ENCODE measurements at regions not wholly inside any gene's neighbourhood (a gene's known extent, or its start where the extent isn't known, plus 50 kb on each side); places are given as distances from the start of the nearest gene placed in this dataset.

DNA sequence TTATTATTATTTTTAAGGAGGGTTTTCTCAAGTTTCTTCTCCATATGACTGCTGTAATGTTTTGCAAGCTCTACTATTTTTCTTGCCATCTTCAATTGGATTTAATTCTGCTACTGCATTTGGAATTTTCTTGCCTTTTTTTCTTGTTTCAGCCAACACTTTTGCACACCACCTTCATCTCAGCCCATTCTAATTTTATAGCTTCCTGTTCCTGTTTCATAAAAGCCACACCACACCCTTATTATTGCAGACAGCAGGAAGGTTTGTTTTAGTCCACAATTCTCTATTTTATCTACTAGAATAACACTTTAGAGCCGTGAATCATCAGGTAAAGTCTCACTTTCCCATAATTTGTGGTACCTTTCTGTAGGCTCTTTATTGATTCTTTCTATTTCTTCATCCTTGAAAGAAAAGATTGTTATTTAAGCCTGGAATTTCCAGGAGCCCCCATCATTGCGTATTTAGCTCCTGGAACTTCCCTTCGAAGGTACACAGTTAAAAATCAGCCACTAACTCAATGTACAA lies 209.3 kb upstream of the TBX20 start:
- no peak for DNase-seq

DNA sequence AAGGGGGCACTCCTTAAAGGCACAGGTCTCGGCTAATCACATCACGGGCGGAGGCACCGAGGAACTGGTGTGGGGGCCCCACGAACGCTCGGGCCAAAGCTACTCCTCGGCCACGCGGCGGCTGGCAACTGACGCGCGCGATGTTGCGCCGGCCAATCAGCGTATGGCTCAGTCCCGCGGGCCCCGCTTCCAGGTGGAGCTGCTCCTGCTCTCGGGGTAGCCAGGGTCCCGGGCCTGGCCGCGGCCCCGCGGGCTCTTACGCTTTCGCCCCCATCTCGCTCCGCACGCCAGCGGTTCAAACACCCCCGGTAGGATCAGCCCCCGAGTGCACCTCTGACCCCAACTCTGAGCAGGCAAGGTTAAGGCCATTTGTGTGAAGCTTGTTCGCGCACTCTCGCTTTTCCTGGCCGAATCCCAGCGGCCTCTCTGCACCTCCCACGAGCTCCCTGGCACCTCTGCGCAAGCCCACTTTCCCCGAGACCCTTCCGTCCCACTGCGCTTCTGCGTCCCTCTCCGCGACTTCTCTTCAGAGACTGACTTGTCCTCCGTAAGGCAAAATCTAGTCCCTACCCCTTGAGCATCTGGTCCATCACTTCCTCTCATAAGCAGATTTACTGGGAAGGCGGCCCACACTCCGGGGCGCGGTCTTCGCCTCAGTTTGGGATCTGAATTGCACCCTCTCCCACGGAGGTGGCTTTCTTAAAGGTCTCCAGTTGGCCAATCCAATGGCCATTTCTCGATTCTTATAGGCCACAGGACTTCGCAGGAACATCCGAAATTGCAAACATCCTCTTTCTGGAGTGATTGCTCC lies 200.9 kb upstream of the TBX20 start:
- no peak for DNase-seq

DNA sequence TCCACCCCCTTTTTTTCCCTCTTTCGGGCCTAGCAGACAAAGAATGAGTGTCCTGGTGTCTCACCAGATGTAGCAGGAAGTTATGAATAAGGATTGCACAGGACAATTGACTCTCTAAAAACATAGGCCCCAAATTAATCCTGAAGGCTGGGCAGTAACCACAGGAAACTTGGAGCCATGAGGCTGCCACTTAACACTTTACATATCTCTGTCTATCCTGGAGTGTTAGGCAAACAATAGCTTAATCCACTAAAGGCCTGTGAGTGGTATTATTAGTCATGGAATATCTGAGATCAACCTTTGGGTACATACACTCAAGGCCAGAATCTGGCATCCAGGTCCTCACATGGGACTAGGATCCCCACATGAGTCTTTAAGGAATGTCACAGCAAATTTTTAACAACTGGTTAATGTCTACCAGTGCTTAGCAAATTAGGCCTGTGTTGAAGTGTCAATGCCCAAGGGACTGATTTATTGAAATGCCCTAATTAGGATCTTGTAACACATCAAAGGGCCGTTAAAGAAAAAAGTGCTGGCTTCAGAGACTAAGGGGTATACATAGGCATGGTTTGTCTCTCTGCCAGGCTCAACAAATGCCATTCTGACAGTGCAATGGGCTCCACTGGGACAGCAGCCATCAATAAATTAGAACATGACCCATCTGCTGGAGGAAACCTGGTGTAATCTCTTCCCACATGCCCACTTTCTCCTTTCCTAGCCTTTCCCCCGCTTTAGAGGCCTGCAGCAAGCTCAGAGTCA lies 196.7 kb upstream of the TBX20 start:
- no peak for DNase-seq

DNA sequence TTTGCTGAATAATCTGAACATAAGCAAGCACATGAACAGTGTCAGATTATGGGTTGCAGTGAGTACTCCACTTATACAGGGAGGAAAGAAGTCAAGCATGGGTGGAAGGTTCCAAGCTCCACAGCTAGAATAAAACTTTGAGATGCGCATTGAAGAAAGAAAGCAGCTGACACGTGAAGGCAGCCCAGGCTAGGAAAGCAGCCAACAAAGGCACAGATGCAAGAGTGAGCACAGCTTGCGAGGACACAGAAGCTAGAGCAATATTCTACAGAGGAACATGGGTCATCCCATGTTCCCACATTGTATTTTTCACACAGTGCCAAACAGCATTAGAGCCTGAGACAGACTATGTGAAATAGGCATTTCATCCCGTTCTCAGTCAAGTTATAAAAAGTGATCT lies 194.6 kb upstream of the TBX20 start:
- DNase-seq: no peak

DNA sequence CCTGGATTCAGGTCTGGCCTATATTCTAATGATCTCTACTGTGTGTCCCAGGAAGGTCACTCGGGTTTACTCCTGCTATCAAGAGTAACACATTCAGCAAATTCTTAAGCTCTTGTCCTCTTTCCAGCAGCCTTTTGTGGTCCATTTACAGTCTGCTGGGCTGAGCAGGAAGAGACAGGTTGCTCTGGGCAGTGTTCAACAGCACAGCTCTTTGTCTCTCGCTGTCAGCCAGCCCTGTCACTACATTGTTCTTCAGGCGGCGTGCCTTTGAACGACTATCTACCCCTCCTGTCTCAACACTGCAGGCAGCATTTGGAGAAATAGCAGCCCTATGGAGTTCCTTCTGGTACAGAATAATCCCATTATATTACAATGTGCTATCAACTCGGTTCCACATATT lies 192.2 kb upstream of the TBX20 start:
- DNase-seq: no peak

DNA sequence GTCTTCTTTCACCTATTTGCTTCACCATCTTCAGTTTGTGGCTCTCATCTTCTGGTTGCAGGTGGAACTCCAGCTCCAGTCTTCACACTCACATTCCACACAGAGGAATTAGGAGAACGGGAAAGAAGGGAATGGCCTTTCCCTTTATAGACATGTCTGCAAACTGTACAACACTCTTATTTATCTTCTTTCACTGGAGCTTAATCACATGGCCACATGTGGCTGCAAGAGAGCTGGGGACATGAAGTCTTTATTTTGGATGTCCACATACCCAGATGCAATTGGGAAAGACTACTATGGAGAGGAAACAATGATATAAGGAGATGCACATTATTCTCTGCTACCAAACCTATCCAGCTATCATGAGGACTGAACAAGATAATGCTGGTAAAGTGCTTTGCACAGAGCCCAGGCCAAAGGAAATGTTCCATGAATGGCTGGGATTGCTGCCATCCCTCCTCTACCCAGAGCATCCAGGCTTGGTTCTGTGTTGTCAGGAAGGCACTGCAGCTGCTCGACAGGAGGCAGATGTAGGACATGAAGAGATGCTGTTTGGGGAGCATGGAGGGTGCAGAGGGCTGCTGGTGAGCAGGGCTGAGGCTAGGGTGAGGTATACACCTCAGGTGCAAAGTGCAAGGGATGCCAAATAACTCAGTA lies 183.8 kb upstream of the TBX20 start:
- no peak for DNase-seq

DNA sequence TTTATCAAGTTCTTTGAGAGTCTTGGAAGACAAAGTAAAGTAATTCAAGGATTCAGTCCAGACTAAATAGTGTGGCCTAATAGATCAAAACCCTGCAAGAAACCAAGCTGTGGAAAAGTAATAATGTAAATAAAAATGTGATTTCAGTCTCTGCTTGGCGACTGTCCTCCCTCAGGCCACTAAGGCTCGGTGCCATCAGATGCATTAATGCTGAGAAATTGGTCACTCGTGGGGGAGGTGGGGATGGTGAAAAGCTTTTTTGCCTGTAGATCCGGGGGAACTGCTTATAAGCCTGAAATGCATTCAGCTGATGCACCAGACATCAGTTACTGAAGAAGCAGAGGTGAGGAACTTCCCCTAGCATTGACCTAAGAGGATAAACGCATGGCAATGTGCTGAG lies 182.6 kb upstream of the TBX20 start:
- DNase-seq: no peak

DNA sequence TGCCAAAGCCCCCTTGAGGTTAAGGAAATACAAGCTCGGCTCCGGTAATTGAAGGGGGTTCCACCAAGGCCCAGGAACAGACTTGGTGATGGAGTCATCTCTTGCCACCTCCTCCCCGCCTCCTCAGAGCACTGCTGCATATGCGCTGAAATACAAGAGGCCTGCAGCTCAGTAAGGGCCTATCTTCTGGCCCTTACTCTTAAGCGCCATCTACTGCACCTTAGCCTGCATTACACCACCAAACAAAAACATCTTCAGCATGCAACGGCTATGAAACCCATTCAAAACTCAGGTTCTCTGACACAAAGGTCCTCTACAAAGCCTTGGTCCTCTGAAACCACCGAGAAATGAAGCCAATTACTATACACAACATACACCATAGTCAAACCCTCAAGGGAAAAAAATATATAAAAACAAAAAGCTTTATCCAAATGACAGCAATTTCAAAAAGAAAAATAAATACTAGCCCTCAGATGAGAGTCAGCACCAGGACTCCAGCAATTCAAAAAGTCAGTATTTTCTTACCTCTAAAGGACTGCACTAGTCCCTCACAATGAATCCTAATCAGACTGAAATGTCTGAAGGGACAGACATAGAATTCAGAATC lies 176.8 kb upstream of the TBX20 start:
- no peak for DNase-seq

DNA sequence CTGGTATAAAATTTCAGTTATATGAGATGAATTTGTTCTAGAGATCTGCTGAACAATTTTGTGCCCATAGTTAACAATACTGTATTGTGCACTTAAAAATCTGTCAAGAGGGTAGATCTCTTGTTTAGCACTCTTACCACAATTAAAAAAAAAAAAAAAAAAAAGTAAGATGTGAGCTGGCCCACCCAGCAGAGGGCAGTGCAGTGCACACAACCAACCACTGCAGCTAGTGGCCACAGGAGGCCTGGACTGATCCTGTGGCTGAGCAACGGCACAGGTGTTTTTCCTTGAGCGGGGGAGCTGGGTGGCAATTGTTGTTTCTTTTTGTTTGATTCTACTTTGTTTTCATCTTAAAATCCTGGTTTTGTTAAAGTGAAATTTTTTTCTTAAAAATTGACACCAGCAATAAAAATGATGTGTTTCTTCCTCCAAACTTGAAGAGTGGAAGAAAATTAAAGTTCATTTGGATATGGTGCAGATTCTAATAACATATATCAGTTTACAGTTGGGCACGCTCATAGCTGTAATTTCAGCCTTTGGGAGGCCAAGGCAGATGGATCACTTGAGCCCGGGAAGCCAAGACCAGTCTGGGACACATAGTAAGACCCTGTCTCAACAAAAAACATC lies 171.1 kb upstream of the TBX20 start:
- peak in 11 of 56 donors; percentile 1 to 34 (median 7) for DNase-seq

DNA sequence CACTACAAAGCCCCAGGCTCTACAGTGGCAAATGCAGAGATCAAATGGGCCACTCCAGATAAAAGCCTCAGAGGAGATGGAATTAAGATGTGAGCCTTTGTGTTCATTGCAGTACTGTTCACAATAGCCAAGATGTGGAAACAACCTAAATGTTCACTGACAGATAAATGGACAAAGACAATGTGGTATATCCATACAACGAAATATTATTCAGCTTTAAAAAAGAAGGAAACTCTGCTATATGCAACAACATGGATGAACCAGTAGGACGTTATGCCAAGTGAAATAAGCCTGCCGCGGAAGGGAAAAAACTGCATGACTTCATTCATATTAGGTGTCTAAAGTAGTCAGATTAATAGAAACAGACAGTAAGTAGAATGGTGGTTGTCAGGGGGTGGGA lies 170.5 kb upstream of the TBX20 start:
- DNase-seq: no peak

DNA sequence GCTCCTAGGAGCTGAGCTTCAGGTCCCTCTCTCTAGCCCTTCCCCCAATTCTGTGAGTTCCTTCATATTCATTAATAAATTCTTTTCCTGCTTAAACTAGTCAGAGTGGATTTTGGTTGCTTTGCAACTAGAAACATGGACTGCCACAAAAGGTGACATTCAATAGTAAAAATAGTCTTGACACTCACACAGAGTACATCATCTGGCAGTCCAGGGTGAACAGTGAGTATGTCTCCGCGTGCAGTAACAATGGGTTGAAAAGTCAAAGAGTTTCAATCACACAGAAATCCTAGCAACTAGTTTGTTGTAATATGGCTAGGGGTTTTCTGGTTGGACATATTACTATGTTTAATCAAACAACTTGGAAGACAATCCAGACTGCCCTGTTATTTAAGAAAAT lies 168.8 kb upstream of the TBX20 start:
- DNase-seq: no peak

DNA sequence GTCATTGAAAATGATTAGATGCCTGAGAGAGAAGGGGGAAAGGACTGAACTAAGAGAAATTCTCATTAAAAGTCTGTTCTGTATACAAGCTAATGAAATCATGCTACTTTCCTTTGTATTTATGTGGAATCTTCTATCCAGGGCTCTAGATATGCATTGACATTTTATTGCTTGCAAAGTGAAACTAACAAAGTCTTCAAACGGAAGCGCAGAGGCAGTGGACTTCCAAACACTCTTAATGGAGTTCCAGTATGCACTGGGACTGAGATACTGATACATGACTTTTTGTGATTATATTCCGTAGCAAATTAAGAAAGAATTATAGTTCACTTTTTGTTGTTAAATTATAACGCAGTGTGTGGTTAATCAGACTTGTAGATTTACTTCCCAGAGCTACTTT lies 166.8 kb upstream of the TBX20 start:
- no peak for DNase-seq

DNA sequence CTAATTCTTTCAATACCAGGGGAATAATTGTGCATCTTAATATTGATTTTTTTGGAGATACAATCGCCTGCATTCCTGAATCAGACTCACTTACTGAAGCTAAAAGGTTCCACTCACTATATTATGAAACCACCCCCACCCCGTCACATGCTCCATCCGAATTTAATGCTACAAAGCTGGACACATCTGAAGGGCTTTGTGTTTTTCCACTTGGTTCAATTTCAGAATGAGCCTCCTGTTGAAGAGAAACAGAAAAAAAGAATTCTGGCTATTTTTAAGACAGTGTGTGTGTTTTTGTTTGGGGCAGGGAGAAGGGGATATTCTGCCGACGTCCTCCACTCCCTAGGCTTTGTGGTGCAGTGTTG lies 165.5 kb upstream of the TBX20 start:
- DNase-seq: no peak

DNA sequence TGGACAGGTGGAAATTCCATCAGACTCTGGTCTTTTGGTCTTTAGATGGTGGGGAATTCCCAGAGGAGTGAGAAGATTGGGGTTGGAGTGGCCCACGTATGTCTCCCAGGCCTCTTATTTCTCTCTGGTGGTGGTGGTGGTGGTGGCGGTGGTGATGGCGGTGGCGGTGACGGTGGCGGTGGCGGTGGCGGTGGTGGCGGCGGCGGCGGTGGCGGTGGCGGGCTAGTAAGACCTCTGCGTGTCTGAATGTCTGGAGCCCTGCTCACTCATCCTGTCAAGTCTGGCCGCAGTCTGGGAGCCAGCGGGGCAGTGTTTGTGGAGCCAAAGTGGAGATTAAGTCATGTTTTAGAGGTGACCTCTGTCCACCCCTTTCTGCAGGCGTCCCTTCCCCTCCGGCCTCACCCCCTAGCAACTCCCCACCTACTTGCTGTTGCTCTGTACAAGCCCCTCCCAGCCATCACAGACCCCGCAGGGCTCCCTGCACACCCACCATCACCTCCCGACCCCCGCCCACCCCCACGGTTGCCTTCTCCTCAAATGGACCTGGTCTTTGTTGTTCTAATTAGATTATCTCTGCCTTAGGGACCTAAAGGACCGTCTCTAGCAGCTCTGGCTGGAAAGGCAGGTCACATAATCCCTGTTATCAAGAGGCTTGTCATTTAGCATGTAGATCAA lies 165.0 kb upstream of the TBX20 start:
- no peak for DNase-seq

DNA sequence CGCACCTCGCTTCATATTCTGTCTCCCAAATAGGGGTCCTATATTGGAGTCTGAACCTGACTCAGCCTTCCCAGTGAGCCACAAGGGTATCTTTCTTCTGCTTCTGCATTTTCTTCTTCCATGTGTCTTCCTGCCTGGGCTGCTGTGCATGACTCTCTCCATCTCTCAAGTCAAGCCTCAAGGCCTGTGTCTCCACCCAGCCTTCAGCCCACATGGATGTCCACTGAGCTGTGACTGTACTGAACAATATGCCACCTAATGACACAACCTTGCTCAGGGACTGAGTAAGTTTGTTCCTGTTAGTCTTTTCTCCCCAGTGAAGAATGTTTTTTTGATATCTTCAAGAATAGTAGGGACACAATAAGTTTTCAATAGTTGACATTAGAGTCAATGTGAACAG lies 162.7 kb upstream of the TBX20 start:
- no peak for DNase-seq

DNA sequence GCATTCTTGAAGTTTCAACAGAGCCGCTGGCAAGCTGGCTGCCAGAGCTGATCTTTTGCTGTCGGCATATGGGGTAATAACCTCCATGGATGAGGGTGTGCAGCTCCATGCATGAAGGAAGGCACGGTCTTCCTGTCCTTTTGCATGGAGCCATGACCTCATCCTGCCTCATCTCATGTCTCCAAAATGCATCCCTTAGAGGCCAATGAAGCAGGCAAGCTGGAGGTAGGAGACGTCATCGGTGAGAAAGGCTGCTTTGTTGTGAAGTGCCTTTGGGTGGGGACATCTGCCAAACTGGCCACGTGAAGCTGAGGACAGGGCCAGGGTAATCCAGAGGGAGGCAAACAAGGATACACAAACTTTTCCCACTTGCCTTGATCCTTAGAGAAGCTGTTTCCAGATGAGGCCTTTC lies 161.5 kb upstream of the TBX20 start:
- no peak for DNase-seq

DNA sequence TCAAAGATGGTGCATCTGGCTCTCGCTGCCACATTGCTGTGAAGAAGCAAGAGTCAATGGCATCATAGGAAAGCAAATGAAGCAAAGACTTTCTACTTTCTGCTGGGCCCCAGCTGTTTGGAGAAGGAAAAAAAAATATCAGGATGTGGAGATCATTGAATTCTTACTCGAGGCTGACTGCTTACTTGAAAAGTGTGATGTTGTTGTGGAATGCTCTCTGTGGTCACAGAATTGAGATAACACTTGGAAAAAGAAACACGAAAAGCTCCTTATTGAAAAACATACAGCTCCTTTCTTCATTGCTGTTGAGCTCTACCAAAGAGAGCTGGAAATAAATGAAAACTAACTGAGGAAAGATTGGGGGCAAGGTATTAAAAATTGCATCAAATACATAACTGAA lies 157.4 kb upstream of the TBX20 start:
- DNase-seq: no peak

DNA sequence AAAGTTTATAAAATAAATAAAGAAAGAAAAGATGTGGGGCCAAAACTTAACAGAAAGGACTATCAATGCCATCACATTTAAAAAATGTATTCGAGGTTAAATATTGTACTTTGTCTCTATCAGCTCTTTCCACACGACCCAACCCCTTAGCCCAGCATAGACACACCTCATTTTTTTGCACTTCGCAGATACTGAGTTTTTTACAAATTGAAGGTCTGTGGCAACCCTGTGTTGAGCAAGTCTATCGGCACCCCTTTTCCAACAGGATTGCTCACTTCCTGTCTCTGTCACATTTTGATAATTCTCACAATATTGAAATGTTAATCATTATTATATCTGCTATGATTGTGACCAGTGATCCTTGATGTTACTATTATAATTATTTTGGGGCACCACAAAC lies 151.6 kb upstream of the TBX20 start:
- DNase-seq: no peak

DNA sequence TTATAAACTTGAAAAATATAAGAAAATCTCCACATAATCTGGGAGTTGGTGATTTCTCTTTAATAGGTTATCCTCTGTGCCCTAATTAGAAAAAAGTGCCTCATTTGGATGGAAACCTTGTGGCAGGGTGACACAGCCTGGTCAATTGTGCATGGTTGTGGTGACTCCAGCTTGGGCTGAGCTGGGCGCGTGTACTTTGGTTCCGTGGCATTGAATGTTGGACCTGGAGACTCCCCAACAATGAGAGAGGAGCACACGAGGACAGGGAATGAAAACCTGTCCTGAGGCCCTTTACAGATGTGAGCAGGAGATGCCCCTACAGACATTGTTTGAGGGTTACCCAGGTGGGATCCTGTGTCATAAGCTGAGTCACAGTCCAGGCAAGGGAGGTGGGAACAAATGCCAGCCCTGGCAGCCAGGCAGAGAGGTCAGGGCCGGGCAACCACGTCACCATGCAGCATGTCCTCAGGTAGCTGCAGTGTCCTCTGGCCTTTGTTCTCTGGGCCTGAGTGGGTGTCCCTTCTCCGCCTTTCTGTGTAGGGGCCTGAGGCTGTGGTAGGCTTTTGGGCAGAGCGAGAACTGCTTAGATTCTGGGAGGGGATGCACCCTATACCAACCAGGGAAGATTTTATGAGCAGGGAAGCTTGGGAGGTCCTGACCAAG lies 147.4 kb upstream of the TBX20 start:
- DNase-seq: no peak

DNA sequence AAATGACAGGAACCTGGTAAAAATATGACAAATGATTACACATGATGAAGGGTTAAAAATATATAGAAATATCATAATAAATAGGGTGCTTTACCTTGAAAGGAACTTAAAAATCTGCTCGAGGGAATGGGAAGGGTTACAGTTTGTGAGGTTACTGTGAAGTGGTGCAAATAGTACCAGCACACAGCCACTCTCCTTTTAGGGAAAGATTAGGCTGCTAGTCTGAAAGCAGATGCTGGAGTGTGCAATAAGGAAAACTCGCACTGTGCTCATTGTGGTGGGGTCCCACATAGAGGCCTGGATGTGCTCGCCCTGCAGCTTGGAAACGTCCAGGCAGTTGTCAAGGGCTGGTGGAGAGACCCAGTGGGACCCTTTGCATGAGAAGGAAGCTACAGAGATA lies 145.9 kb upstream of the TBX20 start:
- DNase-seq: no peak
